ENCODE measurements at regions not wholly inside any gene's neighbourhood (a gene's known extent, or its start where the extent isn't known, plus 50 kb on each side); places are given as distances from the start of the nearest gene placed in this dataset.

- Histone ChIP-seq H3K4me1 (ENCODE audit: control insufficient read depth in 4 of 4, insufficient read depth in 4 of 4, low read length in 3 of 4) (no peaks in the 10 kb centered on the region), H3K9ac (ENCODE audit: low read depth in 1 of 2, low read length in 2 of 2) (no peak overlapping the region), H3K27me3 (ENCODE audit: control insufficient read depth in 4 of 4, insufficient read depth in 4 of 4, low read length in 3 of 4) (no peaks in the 10 kb centered on the region), H3K9me3 (ENCODE audit: control insufficient read depth in 4 of 4, low read length in 3 of 4) (no peaks in the 10 kb centered on the region), H3K4me3 (ENCODE audit: low read depth in 1 of 3, low read length in 3 of 3) (no peak overlapping the region), H3K27ac (ENCODE audit: low read depth in 1 of 2, low read length in 2 of 2) (no peak overlapping the region), H3K36me3 (ENCODE audit: control insufficient read depth in 4 of 4, insufficient read depth in 3 of 4, low read depth in 1 of 4, low read length in 3 of 4) (no peaks in the 10 kb centered on the region)
- no peak for DNase-seq (ENCODE audit: low spot score)
- 98% methylated on average over 1 of the region's 1 CpG for WGBS
- TF ChIP-seq EGR1 (IDR thresholded peaks at IDR 0.05; ENCODE audit: low read depth in 2 of 2) (no peak), ATF3 (IDR thresholded peaks at IDR 0.05) (no peak), ZBTB33 (IDR thresholded peaks at IDR 0.05) (no peak), MAX (IDR thresholded peaks at IDR 0.05) (no peak), RXRA (IDR thresholded peaks at IDR 0.05) (no peak), REST (IDR thresholded peaks at IDR 0.05) (no peak), FOXA2 (IDR thresholded peaks at IDR 0.05) (no peak), FOXA1 (IDR thresholded peaks at IDR 0.05) (no peak), SP1 (IDR thresholded peaks at IDR 0.05) (no peak), YY1 (IDR thresholded peaks at IDR 0.05) (no peak), TAF1 (conservative IDR thresholded peaks at IDR 0.05) (no peak), GABPA (IDR thresholded peaks at IDR 0.05 in 1 of 2, conservative IDR thresholded peaks at IDR 0.05 in 1 of 2) (no peak)
Measured at GRCh38 chr1:57724535-57724934, 300.7 kb upstream of the DAB1 start.

- Histone ChIP-seq H3K27ac (ENCODE audit: low read depth in 1 of 2, low read length in 2 of 2) (no peak overlapping the region), H3K4me3 (ENCODE audit: low read depth in 1 of 3, low read length in 3 of 3) (no peak overlapping the region), H3K9me3 (ENCODE audit: control insufficient read depth in 4 of 4, low read length in 3 of 4) (no peaks in the 10 kb centered on the region), H3K36me3 (ENCODE audit: control insufficient read depth in 4 of 4, insufficient read depth in 3 of 4, low read depth in 1 of 4, low read length in 3 of 4) (no peaks in the 10 kb centered on the region), H3K27me3 (ENCODE audit: control insufficient read depth in 4 of 4, insufficient read depth in 4 of 4, low read length in 3 of 4) (no peaks in the 10 kb centered on the region), H3K4me1 (ENCODE audit: control insufficient read depth in 4 of 4, insufficient read depth in 4 of 4, low read length in 3 of 4) (no peaks in the 10 kb centered on the region), H3K9ac (ENCODE audit: low read depth in 1 of 2, low read length in 2 of 2) (no peak overlapping the region)
- DNase-seq (ENCODE audit: low spot score): no peak
- WGBS: 83% methylated on average over 4 of the region's 4 CpGs
- TF ChIP-seq EGR1 (IDR thresholded peaks at IDR 0.05; ENCODE audit: low read depth in 2 of 2) (no peak), JUND (IDR thresholded peaks at IDR 0.05) (no peak), REST (IDR thresholded peaks at IDR 0.05) (no peak), CTCF (IDR thresholded peaks at IDR 0.05; ENCODE audit: low read depth, low read length, missing input control) (no peak), HNF4G (IDR thresholded peaks at IDR 0.05) (no peak), NR2F2 (IDR thresholded peaks at IDR 0.05) (no peak), GABPA (IDR thresholded peaks at IDR 0.05 in 1 of 2, conservative IDR thresholded peaks at IDR 0.05 in 1 of 2) (no peak), ATF3 (IDR thresholded peaks at IDR 0.05) (no peak), FOXA1 (IDR thresholded peaks at IDR 0.05) (no peak), RXRA (IDR thresholded peaks at IDR 0.05) (no peak), RAD21 (IDR thresholded peaks at IDR 0.05) (no peak), MAX (IDR thresholded peaks at IDR 0.05) (no peak)
Measured at GRCh38 chr1:57722285-57722978, 298.6 kb upstream of the DAB1 start.

Data from liver (tissue), 8 donors.